ENCODE measurements at regions not wholly inside any gene's neighbourhood (a gene's known extent, or its start where the extent isn't known, plus 50 kb on each side); places are given as distances from the start of the nearest gene placed in this dataset.

- TF ChIP-seq CTCF (IDR thresholded peaks at IDR 0.05) (no peak), ZBTB43 (CRISPR knock-in tag; IDR thresholded peaks at IDR 0.05) (no peak), PREB (CRISPR knock-in tag; IDR thresholded peaks at IDR 0.05; ENCODE audit: borderline replicate concordance) (no peak), JUN (CRISPR knock-in tag; IDR thresholded peaks at IDR 0.05) (no peak), ELF4 (CRISPR knock-in tag; IDR thresholded peaks at IDR 0.05; ENCODE audit: low read depth) (no peak), SP1 (CRISPR knock-in tag; conservative IDR thresholded peaks at IDR 0.05) (no peak), TCF7 (CRISPR knock-in tag; IDR thresholded peaks at IDR 0.05; ENCODE audit: low read depth) (no peak), AFF4 (CRISPR knock-in tag; IDR thresholded peaks at IDR 0.05; ENCODE audit: borderline replicate concordance) (no peak)
These were observed 188.7 kb upstream of the TNRC6C start for GRCh38 chr17:77769762-77770161.

All from WTC11 (cell line).